NCI-H1092 (cell line): ENCODE measurements at regions not wholly inside any gene's neighbourhood (a gene's known extent, or its start where the extent isn't known, plus 50 kb on each side); places are given as distances from the start of the nearest gene placed in this dataset.
"Not testable (repeated sequence)": the region's sequence is repeated elsewhere in the genome, so short reads cannot be mapped to it uniquely, and the experiment has no call there.

Experiments
- DNase-seq: peaks from one replicate; lab custom pipeline; 2025; lab: John Stamatoyannopoulos, UW

DNA sequence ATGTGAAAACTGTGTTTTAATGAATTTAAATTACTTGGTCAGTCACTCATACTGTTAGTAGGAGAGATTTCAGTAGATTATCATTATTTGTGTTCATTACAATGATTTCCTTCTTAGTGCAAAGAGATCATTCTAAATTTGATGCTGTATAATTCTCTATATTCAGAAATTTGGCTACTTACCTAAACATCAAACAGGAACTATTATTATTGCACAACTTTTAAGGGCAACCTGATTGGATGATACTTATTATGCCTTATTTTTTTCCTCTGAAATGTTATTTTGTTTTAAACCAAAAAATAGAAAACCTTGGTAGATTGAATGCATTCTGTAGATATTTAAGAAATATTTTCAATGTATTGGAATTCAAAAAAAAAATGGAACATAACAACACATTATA lies 436.4 kb upstream of the PCDH15 start:
- no peak for DNase-seq

DNA sequence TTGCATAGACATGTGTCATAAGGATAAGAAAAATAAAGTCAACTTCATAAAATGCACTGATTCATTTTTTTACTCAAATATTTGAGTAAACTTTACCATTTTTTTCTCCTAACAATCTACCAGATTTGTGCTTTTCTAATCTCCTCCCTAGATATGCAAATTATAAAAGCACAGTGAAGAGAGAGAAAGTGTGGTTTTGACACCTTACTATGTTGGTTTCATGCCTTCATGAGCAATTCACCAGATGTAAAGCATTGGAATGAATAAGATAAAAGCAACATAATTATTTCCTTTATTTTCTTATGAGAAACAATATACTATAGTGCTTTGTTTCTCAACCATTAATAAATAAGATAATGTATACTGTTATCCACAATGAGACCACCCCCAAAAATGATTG lies 432.5 kb upstream of the PCDH15 start:
- DNase-seq: no peak

DNA sequence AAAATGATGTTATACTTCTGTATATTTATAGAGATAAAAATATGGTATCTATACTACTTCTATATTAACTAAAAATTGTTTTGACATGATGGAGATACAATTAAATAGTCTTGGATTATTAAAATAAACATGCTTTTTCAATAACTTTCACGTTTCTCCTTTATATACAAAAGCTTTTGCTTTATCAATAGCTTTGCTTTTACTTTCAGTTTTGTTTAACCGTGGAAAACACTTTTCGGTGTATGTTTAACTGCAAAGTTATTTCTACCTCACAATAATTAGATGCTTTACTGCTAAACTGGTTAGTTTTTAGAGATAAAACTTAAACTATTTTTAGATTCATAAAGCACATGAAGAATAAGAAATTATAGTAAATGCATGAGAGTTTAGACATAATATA lies 432.1 kb upstream of the PCDH15 start:
- no peak for DNase-seq

DNA sequence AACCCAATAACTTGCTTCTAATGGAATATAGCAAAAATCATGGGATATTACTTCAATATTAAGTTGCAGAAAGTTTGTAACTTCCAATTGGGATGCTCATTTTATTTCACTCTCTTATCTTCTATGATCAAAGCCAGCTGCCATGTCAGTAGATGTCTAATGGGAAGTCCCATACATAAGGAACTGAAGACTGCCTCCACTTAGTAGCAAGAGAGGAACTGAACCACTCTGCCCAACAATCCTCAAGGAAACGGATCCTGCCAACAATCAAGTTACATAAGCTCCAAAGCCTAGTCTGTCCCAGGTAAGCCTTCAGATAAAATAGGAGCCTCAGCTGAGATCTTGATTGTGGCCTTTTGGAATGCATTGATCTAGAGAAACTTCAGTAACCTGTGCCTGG lies 431.5 kb upstream of the PCDH15 start:
- no peak for DNase-seq

DNA sequence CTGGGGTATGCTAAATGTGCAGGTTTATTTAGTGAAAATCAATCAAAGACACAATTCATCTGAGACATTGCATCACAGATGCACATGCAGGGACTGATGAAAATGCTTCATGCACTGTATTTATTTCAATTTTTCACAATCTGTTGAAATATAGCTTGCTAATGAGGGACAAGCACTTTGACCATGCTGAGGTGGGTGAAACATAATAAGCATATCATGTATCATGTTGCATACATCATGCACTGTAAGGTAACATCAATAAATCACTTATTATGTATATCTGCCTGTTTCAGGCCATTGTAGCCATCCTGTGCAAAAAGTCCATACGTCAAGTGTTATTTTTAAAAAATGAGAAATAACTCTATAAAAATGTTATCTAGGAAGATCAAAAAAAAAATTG lies 426.9 kb upstream of the PCDH15 start:
- no peak for DNase-seq

DNA sequence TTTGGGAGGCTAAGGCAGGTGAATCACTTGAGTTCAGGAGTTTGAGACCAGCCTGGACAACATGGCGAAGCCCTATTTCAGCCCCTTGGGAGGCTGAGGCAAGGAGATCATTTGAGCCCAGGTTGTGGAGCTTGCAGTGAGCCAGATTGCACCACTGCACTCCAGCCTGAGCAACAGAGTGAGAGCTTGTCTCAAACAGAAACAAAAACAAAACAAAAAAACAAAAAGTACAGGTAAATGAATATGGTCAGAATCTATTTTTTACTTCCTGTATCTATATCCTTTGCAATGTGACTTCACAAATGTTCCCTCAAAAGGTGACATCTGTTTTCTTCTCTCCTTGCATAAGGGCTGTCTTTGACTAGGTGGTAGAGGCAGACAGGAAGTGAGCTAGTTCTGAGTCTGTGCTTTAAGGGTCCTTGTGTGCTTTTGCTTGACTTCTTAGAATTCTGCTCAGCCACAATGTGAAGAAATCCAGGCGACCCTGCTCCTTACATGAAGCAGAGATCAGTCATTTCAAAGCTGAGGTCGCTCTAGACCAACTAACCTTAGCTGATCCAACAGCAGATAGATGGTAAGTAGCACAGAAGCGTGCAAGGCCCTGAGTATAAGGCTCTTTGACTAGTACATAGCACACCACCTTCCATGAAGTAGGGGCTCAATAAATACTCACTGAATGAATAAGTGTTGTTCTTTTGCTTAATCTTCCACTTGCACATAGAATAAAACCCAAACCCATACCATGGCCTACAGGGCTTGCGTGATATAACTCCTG lies 423.2 kb upstream of the PCDH15 start:
- no peak for DNase-seq

DNA sequence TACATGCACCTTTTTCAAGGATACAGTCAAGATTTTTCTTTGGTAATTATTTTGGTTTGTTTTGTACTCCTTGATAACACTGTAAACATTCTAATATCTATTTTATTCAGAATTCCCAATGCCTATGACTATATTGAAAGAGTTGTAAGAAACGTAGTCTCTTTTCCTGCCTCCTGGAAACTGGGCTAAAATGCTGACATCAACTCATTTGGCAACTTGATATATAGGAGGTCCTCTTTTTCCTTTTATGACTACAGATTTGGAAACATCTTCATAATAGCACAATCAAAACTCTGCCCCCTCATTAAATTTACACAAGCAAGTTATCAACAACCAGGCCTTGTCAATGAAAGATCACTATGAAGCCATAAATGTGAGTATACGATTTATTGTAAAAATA lies 422.3 kb upstream of the PCDH15 start:
- DNase-seq: no peak

DNA sequence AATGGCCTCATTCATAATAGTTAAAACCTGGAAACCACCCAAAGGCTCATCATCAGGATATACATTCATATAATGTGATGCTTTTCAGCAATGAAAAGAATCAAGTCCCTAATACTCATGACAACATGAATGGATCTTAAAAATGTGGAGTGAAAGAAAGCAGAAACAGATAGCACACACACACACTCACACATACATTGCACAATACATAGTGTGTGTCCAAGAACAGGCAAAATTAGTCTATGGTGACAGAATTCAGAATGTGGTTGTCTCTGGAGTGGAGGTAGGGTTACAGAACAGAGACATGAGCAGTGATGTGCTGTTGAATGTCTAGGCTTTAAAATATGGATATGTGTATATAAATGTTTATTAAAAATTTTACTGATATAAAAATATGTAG lies 419.9 kb upstream of the PCDH15 start:
- DNase-seq: no peak

DNA sequence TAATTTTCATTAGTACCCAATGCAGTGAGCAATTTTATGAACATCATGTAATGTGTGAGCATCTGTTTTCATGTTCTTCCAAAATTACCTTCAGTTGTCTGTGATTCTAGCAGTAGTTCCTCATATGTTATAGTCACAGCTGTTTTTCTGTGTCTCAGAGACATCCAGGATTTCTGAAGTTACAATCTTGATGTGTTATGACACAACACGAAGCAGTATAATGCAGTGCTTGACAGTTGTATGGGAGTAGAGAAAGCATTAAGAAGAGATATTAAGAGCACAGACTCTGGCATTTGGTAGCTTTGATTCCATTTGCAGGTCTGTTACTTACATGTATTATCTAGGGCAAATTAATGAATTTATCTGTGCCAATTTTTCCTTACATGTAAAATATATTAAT lies 414.7 kb upstream of the PCDH15 start:
- DNase-seq: no peak

DNA sequence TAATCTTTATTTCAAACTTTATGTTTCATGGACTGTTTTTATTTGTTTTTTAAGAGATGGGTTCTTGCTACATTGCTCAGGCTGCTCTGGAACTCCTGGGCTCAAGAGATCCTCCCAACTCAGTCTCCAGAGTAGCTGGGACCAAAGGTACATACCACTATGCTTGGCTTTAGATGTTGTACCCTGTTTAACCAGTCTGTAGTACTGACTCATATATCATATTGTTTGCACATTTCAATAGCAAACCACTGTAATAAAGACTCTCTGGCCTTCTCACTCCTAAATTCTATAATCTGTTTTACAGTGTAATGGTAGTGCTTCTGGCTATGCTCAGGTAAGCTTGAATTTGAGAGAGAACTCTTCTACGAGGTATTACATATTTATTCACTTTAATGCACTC lies 413.6 kb upstream of the PCDH15 start:
- no peak for DNase-seq

DNA sequence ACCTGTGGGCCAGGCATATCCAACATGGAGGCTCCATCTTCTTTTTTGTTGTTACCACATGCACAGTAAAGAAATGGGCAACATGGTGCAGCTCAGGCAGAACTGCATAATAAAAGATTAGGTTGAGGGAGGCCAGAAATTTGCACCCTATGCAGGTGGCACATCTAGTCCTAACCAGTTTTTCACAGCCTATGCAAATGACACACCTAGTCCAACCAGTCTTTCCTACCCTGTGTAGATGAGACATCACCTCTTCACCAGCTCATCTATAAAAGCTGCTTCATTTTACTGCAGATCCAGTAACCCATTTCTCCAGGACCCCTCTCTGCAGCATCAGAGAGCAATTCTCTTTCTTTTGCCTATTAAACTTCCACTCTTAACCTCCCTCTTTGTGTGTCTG lies 411.0 kb upstream of the PCDH15 start:
- DNase-seq: no peak

DNA sequence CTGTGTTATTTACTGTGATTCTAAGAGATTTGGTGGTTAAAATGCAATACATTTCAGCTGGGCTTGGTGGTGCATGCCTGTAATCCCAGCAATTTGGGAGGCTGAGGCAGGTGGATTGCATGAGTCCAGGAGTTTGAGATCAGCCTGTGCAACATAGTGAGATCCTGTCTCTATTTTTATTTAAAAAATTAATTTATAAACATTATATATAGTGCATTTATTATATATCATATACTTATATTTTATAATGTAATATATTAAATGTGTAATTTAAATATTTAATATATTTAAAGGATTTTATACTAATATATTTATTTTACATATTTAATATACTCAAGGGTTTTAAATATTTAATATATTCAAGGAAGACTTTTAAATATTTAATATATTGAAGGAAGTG lies 402.8 kb upstream of the PCDH15 start:
- DNase-seq: no peak

DNA sequence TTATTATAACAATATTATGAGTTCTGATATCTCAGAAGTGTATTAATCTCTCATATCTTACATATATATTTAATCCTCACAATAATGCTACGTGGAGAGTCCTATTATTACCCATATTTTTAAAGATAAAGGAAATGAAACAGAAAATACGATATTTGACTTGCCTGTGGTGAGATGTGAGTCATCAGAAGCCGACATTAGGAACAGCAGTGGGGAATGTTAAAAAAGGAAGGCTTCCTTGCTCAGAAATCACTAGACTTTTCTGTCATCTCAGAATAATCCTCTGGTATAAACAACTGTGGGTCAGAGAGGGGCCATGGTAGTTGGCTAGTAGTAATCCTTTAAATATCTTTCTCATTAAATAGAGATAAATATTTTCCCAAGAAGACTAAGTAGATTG lies 402.3 kb upstream of the PCDH15 start:
- DNase-seq: no peak

DNA sequence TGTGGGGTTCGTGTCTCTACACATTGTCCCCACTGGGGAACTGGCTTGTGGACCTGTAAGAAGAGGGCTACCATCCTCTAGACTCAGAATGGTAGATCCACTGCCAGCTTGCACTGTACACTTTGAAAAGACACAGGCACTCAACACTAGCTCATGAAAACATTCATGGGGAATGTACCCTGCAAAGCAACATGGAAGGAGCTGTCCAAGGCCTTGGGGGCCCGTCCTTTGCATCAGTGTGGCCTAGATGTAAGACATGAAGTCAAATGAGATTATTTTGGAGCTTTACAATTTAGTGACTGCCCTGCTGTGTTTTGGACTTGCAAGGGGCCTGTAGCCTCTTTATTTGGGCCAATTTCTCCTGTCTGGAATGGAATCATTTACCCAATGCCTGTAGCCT lies 399.0 kb upstream of the PCDH15 start:
- DNase-seq: no peak

DNA sequence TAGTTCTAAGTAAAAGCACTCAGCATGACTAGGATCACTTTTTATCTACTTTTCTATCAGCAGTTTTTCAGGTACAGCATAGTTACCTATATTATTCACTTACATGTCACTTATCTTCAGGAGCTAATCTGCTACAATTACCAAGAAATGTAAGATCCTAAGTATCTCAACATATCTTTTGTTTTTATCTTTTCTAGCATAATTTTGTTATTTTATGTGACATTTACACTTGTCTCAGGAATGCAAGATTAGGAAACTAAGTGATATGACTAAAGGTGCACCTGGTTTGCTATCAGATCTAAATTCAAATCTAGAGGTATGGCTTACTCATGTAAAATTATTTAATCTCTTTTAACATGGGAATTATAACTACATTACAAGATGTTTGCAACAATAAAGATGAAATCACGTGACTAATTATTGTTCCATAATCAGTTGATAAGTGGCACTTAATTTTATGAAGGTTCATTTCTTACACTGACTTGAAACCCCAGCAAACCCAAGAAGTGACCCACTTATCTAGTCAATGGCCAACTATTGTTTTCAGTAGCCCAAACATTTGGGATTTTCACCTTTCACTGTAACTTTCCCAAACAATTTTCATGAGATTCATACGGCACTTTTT lies 390.3 kb upstream of the PCDH15 start:
- no peak for DNase-seq

DNA sequence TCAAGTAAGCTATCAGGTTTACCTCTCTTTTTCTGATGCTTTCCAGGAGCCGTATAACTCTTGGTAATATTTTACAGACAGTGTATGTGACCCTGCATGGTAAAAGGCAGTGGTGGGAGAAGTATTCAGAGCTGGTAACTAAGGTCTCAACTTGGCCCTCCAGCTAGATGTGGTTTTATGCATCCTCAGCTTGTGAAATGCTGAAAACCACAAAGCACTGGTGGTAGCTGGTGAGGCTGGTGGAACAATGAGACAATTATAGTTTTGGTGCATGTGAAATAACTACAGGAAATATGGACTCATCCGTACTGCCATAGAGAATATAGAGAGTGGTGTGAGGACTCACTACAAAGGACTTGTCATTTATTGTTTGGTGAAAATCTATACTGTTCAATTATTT lies 383.0 kb upstream of the PCDH15 start:
- DNase-seq: no peak

DNA sequence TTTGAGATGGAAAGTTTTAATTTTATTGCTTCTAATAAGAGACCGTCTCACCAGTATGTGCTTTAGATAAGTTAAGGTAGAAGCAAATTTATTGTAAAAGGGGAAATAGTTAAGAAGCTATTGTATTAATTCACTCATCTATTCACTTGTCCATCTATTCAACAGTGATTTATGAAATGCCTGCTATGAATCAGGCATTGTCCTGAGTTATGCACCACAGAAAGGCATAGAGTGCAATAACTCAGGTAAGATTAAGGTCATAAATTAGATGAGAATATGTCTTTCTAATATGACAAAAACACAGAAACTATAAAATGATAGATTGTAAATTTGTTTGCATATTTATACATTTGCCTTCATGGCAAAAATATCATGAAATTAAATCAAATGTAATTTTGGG lies 379.3 kb upstream of the PCDH15 start:
- DNase-seq: no peak

DNA sequence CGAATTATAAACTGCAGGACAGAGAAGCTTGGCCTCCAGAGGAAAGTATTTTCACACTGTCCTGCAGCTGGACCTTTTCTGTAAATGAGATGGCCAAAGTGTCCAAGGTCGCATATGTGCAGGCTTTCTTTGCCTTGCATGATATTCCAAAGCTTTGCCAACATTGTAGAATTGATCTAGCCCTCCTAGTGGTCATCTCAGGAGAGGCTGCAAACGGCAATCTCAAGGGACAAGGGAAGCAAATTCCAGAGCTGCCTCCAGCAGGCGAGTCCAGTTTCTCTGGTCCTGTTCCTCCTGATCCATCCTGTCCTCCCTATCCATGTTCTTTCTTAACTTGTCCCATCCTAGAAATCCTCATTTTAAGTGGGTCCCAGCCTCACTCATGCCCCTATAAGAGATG lies 373.4 kb upstream of the PCDH15 start:
- no peak for DNase-seq

DNA sequence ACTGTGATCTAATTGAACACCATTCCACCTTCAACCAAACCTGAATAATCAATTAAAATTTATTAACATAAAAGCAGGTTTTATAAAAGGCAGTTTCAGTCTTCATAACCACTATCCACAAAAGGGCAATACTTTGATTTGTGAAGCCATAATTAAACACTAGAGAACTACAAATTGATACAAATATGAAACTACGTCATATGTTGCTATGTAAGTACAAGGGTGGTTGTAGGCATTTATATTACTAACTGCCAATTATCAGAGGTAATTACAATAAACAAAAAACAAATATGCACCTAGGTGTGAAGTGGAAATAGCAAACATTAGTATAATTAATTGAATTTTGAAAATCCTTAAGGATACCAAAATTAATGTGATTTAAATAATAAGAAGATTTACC lies 368.5 kb upstream of the PCDH15 start:
- no peak for DNase-seq

DNA sequence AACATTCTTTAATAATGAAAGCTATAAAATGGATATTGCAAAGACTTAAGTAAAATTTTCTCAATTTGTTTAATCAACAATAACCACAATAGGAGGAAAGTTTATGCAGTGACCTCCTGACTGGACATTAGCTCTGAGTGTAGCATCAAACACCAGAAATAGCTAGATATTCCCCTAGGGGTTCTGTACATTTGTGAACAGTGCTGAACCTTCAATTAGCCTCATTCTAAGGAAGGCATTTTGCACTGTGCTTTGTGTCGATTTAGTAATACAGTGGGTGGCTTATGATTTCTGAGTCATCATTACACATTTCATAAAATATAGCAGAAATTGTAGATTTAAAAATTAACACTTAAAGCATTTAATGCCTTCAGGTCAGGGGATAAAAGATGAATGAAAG lies 367.3 kb upstream of the PCDH15 start:
- DNase-seq: no peak

DNA sequence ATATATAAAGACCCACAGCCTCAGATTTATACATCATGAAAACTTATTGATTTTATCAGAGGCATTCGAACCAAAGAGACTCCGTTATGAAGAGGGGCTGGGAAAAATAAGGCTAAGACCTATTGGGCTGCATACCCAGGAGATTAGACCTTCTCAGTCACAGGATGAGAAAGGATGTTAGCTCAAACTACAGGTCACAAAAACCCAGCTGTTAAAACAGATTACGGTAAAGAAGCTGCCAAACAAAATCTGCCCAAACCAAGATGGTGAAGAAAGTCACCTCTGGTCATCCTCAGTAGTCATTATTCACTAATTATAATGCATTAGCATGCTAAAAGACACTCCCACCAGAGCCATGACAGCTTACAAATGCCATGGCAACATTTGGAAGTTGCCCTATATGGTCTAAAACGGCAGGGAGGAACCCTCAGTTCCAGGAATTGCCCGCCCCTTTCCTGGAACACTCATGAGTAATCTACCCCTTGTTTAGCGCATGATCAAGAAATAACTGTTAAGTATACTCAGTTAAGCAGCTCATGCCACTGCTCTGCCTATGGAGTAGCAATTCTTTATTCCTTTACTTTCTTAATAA lies 362.5 kb upstream of the PCDH15 start:
- DNase-seq: no peak

DNA sequence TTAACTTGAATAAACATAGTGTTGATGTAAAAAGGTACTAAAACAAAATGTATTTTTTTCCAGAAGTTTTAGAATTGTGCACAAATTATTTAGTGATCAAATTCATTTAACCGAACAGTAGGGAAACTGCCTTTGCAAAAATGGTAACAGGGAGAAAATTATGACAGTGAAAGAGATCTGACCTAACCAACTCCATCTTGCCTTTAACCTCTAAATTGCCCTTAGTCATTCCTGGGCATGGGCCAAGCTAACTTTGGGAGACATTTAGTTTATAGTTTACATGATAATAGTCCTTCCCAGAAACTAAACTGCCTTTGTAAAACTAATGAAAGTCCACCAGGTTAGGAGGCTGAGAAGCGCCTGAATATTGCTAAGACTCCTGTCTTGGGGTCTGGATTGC lies 361.3 kb upstream of the PCDH15 start:
- not testable (repeated sequence) for DNase-seq

DNA sequence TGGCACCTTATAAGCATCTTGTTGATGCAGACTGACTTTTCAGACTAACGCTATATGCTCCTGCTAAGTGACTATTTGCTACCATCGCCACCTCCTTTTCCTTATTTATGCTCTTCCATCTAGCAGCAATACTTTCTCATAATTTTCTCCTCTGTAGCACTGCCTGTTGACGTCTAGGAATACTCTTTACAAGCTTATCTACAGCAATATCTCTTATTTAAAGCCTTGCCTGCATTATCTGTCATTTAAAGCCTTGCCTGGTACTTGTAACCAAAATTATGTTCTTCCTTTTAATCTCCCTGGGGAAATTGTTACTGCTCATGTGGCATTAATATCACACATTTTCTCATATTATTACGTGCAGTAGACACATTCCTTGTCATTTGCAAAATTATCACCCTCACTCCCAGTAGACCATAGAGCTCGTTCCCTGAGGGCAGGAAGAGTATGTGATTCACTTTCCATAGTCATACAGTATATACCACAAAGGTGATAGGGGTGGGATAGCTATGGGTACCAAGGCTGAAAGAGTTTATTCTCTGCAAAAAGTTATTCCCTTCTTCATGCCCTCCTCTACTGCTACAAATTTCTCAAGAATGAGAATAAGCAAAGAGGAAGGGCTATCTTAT lies 359.7 kb upstream of the PCDH15 start:
- DNase-seq: no peak
